GM12891 (cell line): ENCODE measurements at regions not wholly inside any gene's neighbourhood (a gene's known extent, or its start where the extent isn't known, plus 50 kb on each side); places are given as distances from the start of the nearest gene placed in this dataset.

ENCODE experiments used
- POLR2A ChIP-seq: IDR thresholded peaks from 2 replicates; pipeline ENCODE4 v1.6.1; 2011; ENCODE audit warnings: low read depth, low read length, control low read depth
- POLR2AphosphoS5 ChIP-seq: IDR thresholded peaks from 2 replicates; pipeline ENCODE4 v1.6.1; 2011; ENCODE audit warnings: low read depth, low read length, control low read depth
- SPI1 ChIP-seq: IDR thresholded peaks from 2 replicates; pipeline ENCODE4 v1.6.1; 2011; ENCODE audit warnings: low read depth, low read length, control low read depth
- TAF1 ChIP-seq: IDR thresholded peaks from 2 replicates; pipeline ENCODE4 v1.6.1; 2011; ENCODE audit warnings: low read depth, low read length, control low read depth

DNA sequence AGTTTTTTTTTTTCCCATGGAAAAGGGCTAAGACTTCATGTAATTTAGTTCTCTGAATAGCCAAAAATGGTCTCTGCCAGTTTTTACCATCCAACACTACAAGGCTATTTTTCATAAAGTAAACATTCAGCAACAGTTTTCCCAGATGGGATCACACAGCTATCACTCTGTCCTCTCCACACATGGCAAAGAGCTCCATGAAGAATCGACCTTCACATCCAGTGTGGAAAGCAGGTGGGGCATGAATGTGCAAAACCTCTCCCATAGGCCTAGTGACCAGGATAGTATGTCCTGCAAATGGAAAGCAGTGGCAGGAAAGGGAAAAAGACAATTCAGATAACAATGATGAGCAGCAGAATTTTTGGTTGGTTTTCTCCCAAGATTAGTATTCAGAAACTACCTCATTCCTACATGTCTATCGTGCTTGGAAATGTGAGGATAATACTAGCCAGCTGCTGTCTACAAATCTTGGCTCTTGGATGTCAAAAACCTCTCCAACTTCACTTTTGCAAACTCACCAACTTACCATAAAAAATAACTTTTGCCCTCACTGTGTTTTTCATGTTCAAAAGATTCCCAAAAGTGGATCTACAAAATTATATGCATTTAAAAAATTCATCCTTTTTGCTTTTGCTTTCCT, 159.7 kb upstream of the MCHR2 start:
- TF ChIP-seq POLR2A (no peak), POLR2AphosphoS5 (no peak), TAF1 (no peak), SPI1 (no peak)
